Smooth muscle cell (in vitro differentiated cells): ENCODE measurements at regions not wholly inside any gene's neighbourhood (a gene's known extent, or its start where the extent isn't known, plus 50 kb on each side); places are given as distances from the start of the nearest gene placed in this dataset.
"Not testable (repeated sequence)": the region's sequence is repeated elsewhere in the genome, so short reads cannot be mapped to it uniquely, and the experiment has no call there.

Experiments used
- DNase-seq: peaks from one replicate; lab custom pipeline; 2025; ENCODE audit not compliant: unreplicated experiment; lab: John Stamatoyannopoulos, UW
- H2AFZ ChIP-seq: fragments of 200-600 bp; sonication (generic); 2 replicates; pipeline ENCODE4 v1.6.0; 2016; ENCODE audit warnings: antibody characterized with exemption, low read depth, mild to moderate bottlenecking
- H3F3A ChIP-seq: fragments of 200-600 bp; sonication (generic); 2 replicates; pipeline ENCODE4 v1.6.0; 2017; ENCODE audit warnings: antibody characterized with exemption, low read depth
- H3K27ac ChIP-seq: fragments of 200-600 bp; sonication (generic); 2 replicates; pipeline ENCODE4 v1.5.1; 2016; ENCODE audit warnings: low read depth, mild to moderate bottlenecking
- H3K27me3 ChIP-seq: fragments of 200-600 bp; sonication (generic); 2 replicates; pipeline ENCODE4 v1.6.1; 2016; ENCODE audit warnings: low read depth, mild to moderate bottlenecking
- H3K36me3 ChIP-seq: fragments of 200-600 bp; sonication (generic); 2 replicates; pipeline ENCODE4 v1.5.1; 2016; ENCODE audit warnings: low read depth
- H3K4me1 ChIP-seq: fragments of 200-600 bp; sonication (generic); 2 replicates; pipeline ENCODE4 v1.5.1; 2016; ENCODE audit warnings: low read depth
- H3K4me2 ChIP-seq: fragments of 200-600 bp; sonication (generic); 2 replicates; pipeline ENCODE4 v1.6.0; 2016; ENCODE audit warnings: mild to moderate bottlenecking
- H3K4me3 ChIP-seq: fragments of 200-600 bp; sonication (generic); 2 replicates; pipeline ENCODE4 v1.5.1; 2016; ENCODE audit warnings: mild to moderate bottlenecking
- H3K79me2 ChIP-seq: fragments of 200-600 bp; sonication (generic); 2 replicates; pipeline ENCODE4 v1.6.0; 2016; ENCODE audit warnings: low read depth, mild to moderate bottlenecking
- H3K9ac ChIP-seq: fragments of 200-600 bp; sonication (generic); 2 replicates; pipeline ENCODE4 v1.6.0; 2016; ENCODE audit warnings: low read depth
- H3K9me3 ChIP-seq: fragments of 200-600 bp; sonication (generic); replicated peaks from 2 replicates; pipeline ENCODE4 v1.5.1; 2016; ENCODE audit warnings: low read depth
- H4K20me1 ChIP-seq: fragments of 200-600 bp; sonication (generic); 2 replicates; pipeline ENCODE4 v1.6.0; 2016; ENCODE audit warnings: low read depth
- WGBS: methylation state at CpG from one replicate; pipeline ENCODE4 v1.1.7; 2016; ENCODE audit warnings: low lambda C conversion rate; 5-methylcytosine and 5-hydroxymethylcytosine counted together
- TF ChIP-seq, protein P1 (sequence below): fragments of 200-600 bp; sonication (generic); IDR thresholded peaks from 2 replicates; pipeline ENCODE4 v1.5.1; 2017; ENCODE audit warnings: borderline replicate concordance, mild to moderate bottlenecking, antibody characterized with exemption; ENCODE audit not compliant: insufficient read depth, poor library complexity, severe bottlenecking

- H4K20me1 ChIP-seq, result peaks cover 54% of the 10 kb centered on the region
- H3K36me3 ChIP-seq, result no peaks in the 10 kb centered on the region
- WGBS, result 97% methylated on average over 5 of the region's 5 CpGs
These were observed 75.7 kb upstream of the ZNF169 start for GRCh38 chr9:94183240-94183999.

DNA sequence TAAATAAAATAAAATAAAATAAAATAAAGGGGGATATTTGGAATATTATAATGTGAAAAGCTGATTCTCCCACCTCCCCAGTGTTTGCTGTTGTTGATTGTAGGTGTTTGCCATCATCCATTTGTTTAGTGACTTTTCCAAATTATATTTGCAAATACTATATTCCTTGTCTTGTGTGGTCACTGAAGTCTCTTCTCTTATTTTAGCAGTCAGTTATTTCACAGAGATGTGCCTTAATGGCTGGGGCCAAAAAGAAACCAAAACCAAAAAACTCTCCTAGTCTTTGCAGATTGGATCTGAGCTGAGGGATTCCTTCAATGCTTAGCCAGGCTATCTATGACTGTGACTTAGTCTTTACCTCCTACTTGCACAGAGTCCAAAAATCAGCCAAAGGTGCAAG, 70.9 kb upstream of the ZNF169 start:
- Histone ChIP-seq H3K9me3 (peaks cover 8% of the 10 kb centered on the region), H3K27me3 (no peaks in the 10 kb centered on the region), H3F3A (no peaks in the 10 kb centered on the region), H3K4me1 (no peaks in the 10 kb centered on the region), H3K4me3 (no peak overlapping the region), H3K36me3 (peaks cover 6% of the 10 kb centered on the region), H3K27ac (no peak overlapping the region), H3K4me2 (no peak overlapping the region), H3K79me2 (peaks cover 9% of the 10 kb centered on the region), H3K9ac (no peak overlapping the region), H2AFZ (no peak overlapping the region), H4K20me1 (peaks cover 7% of the 10 kb centered on the region)
- TF ChIP-seq, protein P1, sequence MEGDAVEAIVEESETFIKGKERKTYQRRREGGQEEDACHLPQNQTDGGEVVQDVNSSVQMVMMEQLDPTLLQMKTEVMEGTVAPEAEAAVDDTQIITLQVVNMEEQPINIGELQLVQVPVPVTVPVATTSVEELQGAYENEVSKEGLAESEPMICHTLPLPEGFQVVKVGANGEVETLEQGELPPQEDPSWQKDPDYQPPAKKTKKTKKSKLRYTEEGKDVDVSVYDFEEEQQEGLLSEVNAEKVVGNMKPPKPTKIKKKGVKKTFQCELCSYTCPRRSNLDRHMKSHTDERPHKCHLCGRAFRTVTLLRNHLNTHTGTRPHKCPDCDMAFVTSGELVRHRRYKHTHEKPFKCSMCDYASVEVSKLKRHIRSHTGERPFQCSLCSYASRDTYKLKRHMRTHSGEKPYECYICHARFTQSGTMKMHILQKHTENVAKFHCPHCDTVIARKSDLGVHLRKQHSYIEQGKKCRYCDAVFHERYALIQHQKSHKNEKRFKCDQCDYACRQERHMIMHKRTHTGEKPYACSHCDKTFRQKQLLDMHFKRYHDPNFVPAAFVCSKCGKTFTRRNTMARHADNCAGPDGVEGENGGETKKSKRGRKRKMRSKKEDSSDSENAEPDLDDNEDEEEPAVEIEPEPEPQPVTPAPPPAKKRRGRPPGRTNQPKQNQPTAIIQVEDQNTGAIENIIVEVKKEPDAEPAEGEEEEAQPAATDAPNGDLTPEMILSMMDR, result no peak
- DNase-seq, result no peak

More at GRCh38 chr9:94183240-94183999, 75.7 kb upstream of the ZNF169 start:
- no peak overlapping the region for H3K9ac ChIP-seq
- H3K4me2 ChIP-seq, result no peak overlapping the region
- no peak overlapping the region for H2AFZ ChIP-seq
- no peak overlapping the region for H3K4me3 ChIP-seq
- TF ChIP-seq, protein P1, result no peak
- DNase-seq, result no peak
- no peaks in the 10 kb centered on the region for H3K27me3 ChIP-seq
- no peaks in the 10 kb centered on the region for H3K4me1 ChIP-seq
- peaks cover 12% of the 10 kb centered on the region for H3F3A ChIP-seq
- peaks cover 21% of the 10 kb centered on the region for H3K79me2 ChIP-seq
- no peak overlapping the region for H3K27ac ChIP-seq
- H3K9me3 ChIP-seq, result no peaks in the 10 kb centered on the region

GRCh38 chr9:94191706-94192105, 67.4 kb upstream of the ZNF169 start:
- H2AFZ ChIP-seq, DNase-seq, H3K27ac ChIP-seq, H4K20me1 ChIP-seq, H3F3A ChIP-seq, H3K4me2 ChIP-seq, H3K4me3 ChIP-seq, H3K4me1 ChIP-seq, H3K27me3 ChIP-seq, H3K9ac ChIP-seq: not testable (repeated sequence)
- Histone ChIP-seq H3K9me3 (peaks cover 15% of the 10 kb centered on the region), H3K36me3 (peaks cover 14% of the 10 kb centered on the region), H3K79me2 (peaks cover 32% of the 10 kb centered on the region)
- WGBS, result 98% methylated on average over 6 of the region's 6 CpGs

DNA sequence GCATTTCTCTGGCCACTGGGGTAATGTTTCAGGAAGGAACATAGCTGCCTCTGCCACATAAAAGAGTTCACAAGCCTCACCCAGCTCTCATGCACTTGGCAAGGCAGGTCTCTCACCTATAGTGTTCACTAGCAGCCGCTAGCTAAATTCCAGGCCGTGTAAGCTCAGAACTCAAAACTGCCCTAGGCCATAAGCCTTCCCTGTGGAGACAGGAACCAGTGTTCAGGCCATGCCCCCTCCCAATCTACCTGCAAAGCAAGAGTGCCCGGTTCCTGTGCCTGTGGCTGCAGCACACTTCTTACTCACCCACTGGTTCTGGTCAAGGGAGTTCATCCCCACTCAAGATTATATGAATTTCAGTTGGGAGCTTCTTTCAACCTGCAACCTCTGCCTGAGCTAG, 60.7 kb upstream of the ZNF169 start:
- Histone ChIP-seq H3K27me3 (no peaks in the 10 kb centered on the region), H3K36me3 (peaks cover 6% of the 10 kb centered on the region)

More for the DNA sequence above, 60.7 kb upstream of the ZNF169 start:
- Histone ChIP-seq H3K9ac (no peak overlapping the region), H2AFZ (no peak overlapping the region), H3K9me3 (peaks cover 5% of the 10 kb centered on the region), H3K27ac (no peak overlapping the region), H3F3A (no peaks in the 10 kb centered on the region), H3K79me2 (peaks cover 23% of the 10 kb centered on the region), H3K4me2 (no peak overlapping the region), H3K4me1 (no peaks in the 10 kb centered on the region), H3K4me3 (no peak overlapping the region), H4K20me1 (peaks cover 8% of the 10 kb centered on the region)
- WGBS, result 87% methylated on average over 3 of the region's 3 CpGs
- TF ChIP-seq, protein P1, result no peak
- no peak for DNase-seq
